ENCODE measurements at regions not wholly inside any gene's neighbourhood (a gene's known extent, or its start where the extent isn't known, plus 50 kb on each side); places are given as distances from the start of the nearest gene placed in this dataset.

GRCh38 chr1:48073798-48074530 lies 76.8 kb upstream of the TRABD2B start:
- TF ChIP-seq FOXA1 (IDR thresholded peaks at IDR 0.05) (no peak), ZNF384 (IDR thresholded peaks at IDR 0.05) (no peak)
